Right lobe of liver (tissue), 6 donors: ENCODE measurements at regions not wholly inside any gene's neighbourhood (a gene's known extent, or its start where the extent isn't known, plus 50 kb on each side); places are given as distances from the start of the nearest gene placed in this dataset.

Source experiments
- ATAC-seq, 4 donors: fragments of 200-7000 bp; cut with Tn5 transposase; one replicate each; pipeline ENCODE4 v1.9.1; 2020; ENCODE audit warnings: mild to moderate bottlenecking in 4 of 4, moderate library complexity in 4 of 4
- DNase-seq, 3 donors: peaks; one replicate each; pipeline ENCODE4 v3.0.0-alpha.2; 2020
- H3K27ac ChIP-seq, 3 donors: fragments of 200-600 bp; one replicate each; pipeline ENCODE4 v1.8.0; 2022
- H3K27me3 ChIP-seq, 2 donors: fragments of 200-600 bp; one replicate each; pipeline ENCODE4 v1.8.0; 2022
- H3K36me3 ChIP-seq, 4 donors: fragments of 200-600 bp; sonication (generic) in 1 of 4; one replicate each; pipeline versions ENCODE4 v1.5.1 to v1.8.0; 2017 to 2022; ENCODE audit warnings: control low read depth in 1 of 4
- H3K4me1 ChIP-seq, 4 donors: fragments of 200-600 bp; sonication (generic) in 1 of 4; one replicate each; pipeline versions ENCODE4 v1.5.1 to v1.8.0; 2017 to 2022; ENCODE audit warnings: control low read depth in 1 of 4
- H3K4me3 ChIP-seq, 3 donors: fragments of 200-600 bp; one replicate each; pipeline ENCODE4 v1.8.0; 2022
- H3K9me3 ChIP-seq, 4 donors: fragments of 200-600 bp; sonication (generic) in 1 of 4; one replicate each; pipeline versions ENCODE4 v1.5.1 to v1.8.0; 2017 to 2022; ENCODE audit warnings: control low read depth in 1 of 4
- CTCF ChIP-seq, 4 donors: fragments of 200-600 bp in 3 of 4; fragments of 450-650 bp in 1 of 4; IDR thresholded peaks; one replicate each; pipeline versions ENCODE4 v1.5.1 to v1.8.0; 2016 to 2022; ENCODE audit warnings: antibody characterized with exemption in 4 of 4, mild to moderate bottlenecking in 2 of 4
- POLR2A ChIP-seq: fragments of 450-650 bp; IDR thresholded peaks from one replicate; pipeline ENCODE4 v1.6.1; 2017; ENCODE audit warnings: antibody characterized with exemption, mild to moderate bottlenecking
- WGBS: methylation state at CpG from one replicate; pipeline ENCODE4 v1.1.6; 2018; ENCODE audit warnings: low coverage, low lambda C conversion rate; ENCODE audit not compliant: insufficient coverage; ENCODE audit errors: missing lambda C conversion rate; 5-methylcytosine and 5-hydroxymethylcytosine counted together
- intact Hi-C, 2 donors: fragments of 100-400 bp; cut with DNase I; formaldehyde crosslinking; loops; one replicate each; pipeline versions ENCODE4 v1.11.2 to v1.14.1; 2022
- donor health status: DM: no; HTN: yes; CAD: no.
- donor health status: DM: no; HTN: no; CAD: no.
- donor health status: DM: no; HTN: no; CAD: no.
- donor health status: DM: no; HTN: yes; CAD: no.
- donor health status: DM: no; HTN: yes; CAD: no.

- WGBS = 73% methylated on average over 1 of the region's 1 CpG
- no peak for ATAC-seq
Measured at GRCh38 chr3:144182501-144182900, 210.9 kb downstream of the DIPK2A start.

GRCh38 chr3:144185276-144185675 lies 213.7 kb downstream of the DIPK2A start:
- TF ChIP-seq POLR2A (no peak), CTCF (IDR thresholded peaks at IDR 0.05) (no peak)
- intact Hi-C loops = no loop called here
- Histone ChIP-seq H3K4me1 (no peaks in the 10 kb centered on the region), H3K9me3 (no peaks in the 10 kb centered on the region), H3K27ac (no peak overlapping the region), H3K27me3 (no peaks in the 10 kb centered on the region), H3K36me3 (no peaks in the 10 kb centered on the region), H3K4me3 (no peak overlapping the region)
- WGBS = 83% methylated on average over 3 of the region's 3 CpGs
- ATAC-seq (no peak), DNase-seq (no peak)

More at GRCh38 chr3:144182501-144182900, 210.9 kb downstream of the DIPK2A start:
- TF ChIP-seq CTCF (IDR thresholded peaks at IDR 0.05) (no peak), POLR2A (no peak)
- no peaks in the 10 kb centered on the region for H3K4me1 ChIP-seq
- H3K27me3 ChIP-seq = no peaks in the 10 kb centered on the region
- no peak overlapping the region for H3K27ac ChIP-seq
- no peak overlapping the region for H3K4me3 ChIP-seq
- H3K9me3 ChIP-seq = no peaks in the 10 kb centered on the region
- intact Hi-C loops = no loop called here
- H3K36me3 ChIP-seq = no peaks in the 10 kb centered on the region
- no peak for DNase-seq

GRCh38 chr3:144187531-144188210 lies 216.0 kb downstream of the DIPK2A start:
- no peaks in the 10 kb centered on the region for H3K9me3 ChIP-seq
- no peak for TF ChIP-seq CTCF (IDR thresholded peaks at IDR 0.05)
- TF ChIP-seq POLR2A = no peak
- H3K27ac ChIP-seq = no peak overlapping the region
- DNase-seq (no peak), ATAC-seq (no peak)
- no peaks in the 10 kb centered on the region for H3K27me3 ChIP-seq
- intact Hi-C loops = no loop called here
- 80% methylated on average over 2 of the region's 2 CpGs for WGBS
- H3K4me3 ChIP-seq = no peak overlapping the region
- H3K4me1 ChIP-seq = no peaks in the 10 kb centered on the region
- no peaks in the 10 kb centered on the region for H3K36me3 ChIP-seq

GRCh38 chr3:144189044-144189443 lies 217.4 kb downstream of the DIPK2A start:
- H3K9me3 ChIP-seq = no peaks in the 10 kb centered on the region
- no peak overlapping the region for H3K4me3 ChIP-seq
- H3K36me3 ChIP-seq = no peaks in the 10 kb centered on the region
- ATAC-seq = no peak
- H3K27me3 ChIP-seq = no peaks in the 10 kb centered on the region
- intact Hi-C loops = no loop called here
- no peak overlapping the region for H3K27ac ChIP-seq
- no peaks in the 10 kb centered on the region for H3K4me1 ChIP-seq
- TF ChIP-seq POLR2A = no peak
- TF ChIP-seq CTCF (IDR thresholded peaks at IDR 0.05) = no peak
- no peak for DNase-seq
- 88% methylated on average over 2 of the region's 2 CpGs for WGBS
